ENCODE measurements at regions not wholly inside any gene's neighbourhood (a gene's known extent, or its start where the extent isn't known, plus 50 kb on each side); places are given as distances from the start of the nearest gene placed in this dataset.
"Not testable (repeated sequence)": the region's sequence is repeated elsewhere in the genome, so short reads cannot be mapped to it uniquely, and the experiment has no call there.

DNA sequence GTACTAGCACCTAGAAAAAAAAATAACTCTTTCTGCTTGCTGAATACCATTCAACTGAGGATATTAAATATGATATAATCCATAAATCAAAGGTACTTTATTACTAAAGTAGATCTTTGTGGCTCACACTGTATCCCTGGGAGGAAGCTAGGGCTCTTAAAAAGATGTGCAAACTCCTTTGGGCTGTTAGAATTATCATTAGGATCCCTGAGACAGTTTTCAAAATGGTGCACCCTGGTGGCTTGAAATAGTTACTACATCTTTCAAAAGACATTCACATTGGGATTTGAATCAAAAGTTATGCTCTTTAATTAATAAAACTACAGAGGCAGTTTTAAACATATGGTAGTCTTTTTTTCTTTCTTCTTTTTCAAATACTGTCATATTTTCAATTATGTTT is 228.5 kb upstream of the G2E3 start:
- no peak for DNase-seq

DNA sequence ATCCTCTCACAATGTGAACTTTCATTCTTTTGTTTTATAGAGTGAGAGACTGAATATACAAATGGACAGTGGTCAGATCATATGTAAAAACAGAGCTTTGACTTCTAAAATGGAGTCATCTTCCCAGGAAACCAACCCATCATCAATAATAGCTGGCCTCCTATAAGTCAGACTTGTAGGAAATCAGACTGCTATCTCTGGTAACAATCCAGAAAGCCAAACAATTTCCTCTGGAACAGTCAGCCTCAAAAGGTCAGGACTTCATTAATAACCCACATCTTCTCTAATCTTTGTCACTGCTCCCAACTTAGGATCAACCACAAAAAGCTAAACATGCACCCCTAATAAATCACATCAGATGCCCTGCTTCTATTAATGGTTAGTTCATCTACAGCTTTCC is 227.9 kb upstream of the G2E3 start:
- no peak for DNase-seq

DNA sequence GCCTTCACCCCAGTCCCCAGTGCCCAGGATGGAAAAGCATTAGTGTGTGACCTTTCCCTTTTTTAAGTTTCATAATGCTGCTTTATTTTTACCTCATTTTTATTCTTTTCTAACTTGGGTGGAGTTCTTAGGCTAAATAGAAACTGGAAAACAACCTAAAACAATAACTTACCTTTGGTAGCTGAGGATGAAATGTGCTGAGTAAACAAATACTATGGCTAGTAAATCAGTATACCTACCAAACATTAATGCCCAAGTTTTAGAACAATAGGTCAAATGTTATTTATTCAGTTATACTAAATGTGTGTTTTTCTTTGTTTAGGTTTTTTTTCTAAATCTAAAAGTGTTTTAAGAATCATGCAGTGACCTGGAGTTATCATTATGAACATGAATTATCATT is 226.6 kb upstream of the G2E3 start:
- no peak for DNase-seq

DNA sequence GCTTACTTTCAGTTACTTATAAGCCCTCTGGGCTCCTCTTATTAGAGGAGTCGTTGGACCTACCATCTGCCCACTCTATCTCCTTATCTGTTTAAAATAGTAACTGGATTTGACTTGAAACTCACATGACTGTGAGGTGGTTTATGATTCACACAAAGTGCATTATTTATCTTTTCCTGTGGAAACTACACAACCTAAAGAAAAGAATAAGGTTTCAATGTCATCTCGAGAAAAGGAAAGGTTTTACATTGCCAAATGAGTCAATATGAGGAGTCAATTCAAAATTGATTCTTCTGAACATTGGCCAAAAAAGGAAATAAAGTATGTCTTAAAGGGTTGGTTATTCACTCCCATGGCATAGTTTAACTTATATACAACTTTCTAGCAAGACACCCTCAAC is 225.0 kb upstream of the G2E3 start:
- no peak for DNase-seq

DNA sequence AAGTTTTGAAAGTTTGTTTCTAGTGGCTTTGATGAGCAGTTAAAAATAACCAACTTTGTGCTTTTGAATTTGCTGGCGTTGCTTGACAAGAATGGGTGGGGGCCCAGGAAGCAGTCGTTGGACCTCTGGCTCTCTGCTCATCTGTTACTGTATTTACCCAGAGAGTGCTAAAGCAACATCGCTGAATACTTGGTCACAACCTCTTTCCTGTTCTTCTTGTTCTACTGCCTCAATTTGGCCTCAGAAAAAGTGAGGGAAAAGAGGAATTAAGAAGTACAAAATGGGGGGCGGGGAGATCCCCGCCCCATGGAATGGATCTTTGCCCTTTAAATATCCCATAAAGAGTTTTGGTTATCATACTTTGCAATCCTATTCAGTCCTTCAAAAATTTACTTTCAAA is 221.5 kb upstream of the G2E3 start:
- DNase-seq: no peak

DNA sequence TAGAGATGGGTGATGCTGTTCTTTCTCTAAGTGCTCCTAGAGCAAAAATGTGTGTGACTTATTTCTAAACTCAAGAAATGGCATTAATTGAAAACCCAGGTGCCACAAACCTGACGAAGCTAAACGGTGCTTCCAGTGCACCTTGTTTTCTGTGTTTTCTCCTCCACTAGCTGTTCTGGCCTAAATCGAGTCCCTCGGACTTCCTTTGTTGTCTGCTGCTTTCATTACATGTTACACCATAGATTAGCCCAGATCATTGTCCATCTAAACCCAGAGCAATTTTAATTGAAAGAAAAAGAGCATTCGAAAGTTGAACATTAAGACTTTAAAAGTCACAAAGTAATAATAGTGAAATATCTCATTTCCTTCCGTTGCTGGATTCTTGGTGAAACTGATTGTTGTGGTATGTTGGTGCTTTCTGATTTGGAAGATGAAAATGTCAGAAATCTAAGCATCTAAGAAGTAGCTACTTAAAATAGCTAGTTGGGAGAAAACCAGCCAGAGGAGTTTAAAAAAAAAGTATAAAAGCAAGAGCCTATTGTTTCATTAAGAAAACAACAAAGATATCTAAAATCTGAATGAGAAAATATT is 219.6 kb upstream of the G2E3 start:
- DNase-seq: no peak

DNA sequence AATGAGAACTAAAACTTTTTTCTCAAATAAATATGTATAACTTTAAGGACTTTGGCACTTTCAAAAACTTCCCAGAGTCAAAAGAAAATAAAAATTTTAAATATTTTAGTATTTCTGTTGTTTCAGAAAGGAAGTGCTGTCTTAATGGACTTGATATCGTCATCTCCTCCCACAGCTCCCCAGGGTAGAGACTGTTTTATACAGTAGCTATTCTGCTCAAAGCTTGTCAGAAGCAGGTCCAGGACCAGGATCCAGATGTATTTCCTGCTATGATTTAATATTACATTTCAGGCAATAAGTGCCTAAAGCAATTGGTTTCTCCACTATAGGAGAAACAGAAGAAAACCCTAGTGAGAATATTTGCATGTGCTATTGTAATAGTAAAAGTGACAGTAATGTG is 218.5 kb upstream of the G2E3 start:
- DNase-seq: no peak

DNA sequence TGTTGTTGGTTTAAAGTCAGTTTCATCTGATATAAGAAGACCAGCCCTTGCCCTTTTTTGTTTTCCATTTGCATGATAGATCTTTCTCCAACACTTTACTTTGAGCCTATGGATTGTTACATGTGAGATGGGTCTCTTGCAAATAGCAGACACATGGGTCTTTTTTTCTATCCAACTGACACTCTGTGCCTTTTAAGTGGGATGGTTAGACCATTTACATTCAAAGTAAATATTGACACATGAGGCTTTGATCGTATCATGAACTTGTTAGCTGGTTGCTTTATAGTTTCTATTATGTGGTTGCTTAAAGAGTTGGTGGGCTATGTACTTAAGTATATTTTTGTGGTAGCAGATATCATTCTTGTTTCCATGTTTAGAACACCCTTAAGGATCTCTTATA is 213.4 kb upstream of the G2E3 start:
- DNase-seq: no peak

DNA sequence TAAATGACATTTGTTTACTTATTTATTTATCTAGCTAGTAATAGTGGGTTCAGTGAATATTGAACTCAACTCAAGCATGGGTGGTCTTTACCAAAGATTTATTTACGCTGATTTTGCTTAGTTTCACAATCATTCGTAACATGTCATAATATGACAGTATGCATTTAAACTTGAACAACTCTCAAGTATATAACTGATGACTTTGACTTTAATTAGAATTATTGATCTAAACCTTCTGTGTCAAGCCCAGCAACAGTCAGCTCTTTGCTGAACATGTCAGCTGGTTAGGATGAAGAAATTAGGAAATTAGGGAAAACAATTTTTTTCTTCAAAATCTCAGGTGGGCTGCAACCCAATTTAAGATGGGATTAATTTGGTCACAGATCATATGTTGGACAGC is 210.5 kb upstream of the G2E3 start:
- no peak for DNase-seq

DNA sequence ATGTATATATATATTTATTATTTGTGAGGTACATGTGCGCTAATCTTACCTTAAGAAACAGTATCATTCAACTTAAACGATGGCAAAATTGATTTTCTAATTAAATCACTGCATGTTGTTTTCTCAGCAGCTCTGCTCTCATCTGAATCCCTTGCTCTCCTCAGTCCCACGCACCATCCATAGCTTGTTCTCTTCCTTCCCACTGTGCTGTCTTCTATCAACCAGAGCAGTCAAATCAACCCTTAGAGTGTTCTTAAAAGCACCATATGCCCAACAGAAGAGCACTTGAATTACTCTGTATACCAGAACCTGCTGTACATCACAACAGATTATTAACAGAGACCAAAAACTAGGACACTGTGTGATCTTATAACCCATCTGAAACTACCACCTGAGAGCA is 209.4 kb upstream of the G2E3 start:
- DNase-seq: no peak

DNA sequence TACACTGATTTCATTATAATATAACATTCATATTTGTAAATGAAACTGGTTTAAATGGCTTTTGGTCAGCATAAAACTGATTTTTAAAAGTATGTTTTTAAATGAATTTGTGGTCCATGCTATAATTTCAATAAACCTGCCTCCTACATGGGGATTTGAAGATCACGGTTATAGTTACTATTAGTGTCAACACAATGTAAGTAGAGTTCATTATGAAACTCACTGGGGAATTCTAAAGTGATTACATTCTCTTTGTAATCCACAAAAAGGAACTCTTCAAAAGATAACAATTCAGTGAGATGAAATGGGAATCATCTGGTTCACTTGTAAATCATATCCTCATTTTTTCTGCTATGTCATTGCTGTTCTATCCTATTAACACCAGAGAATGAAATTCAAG is 204.5 kb upstream of the G2E3 start:
- DNase-seq: no peak

DNA sequence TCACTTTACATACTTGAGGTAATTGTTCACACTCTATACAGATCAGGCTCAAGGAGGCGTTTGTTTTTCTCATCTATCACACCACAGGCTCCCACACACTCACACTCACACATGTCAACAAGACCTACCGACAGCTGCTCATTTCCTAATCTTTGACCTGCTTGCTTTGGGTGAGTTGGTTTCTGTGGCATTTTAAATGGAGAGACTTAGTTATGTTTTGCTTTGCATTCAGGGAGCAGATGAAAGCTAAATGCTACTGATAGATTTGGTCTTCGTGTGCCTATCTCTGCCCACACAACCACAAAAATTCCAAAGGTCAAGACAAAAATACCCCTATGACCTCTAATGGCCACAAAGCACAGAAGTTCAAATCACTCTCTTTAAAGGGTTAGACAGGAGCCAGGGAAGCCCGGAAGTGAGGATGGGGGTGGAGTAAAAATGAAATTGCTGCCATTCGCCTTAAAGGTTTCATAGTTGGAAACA is 203.5 kb upstream of the G2E3 start:
- no peak for DNase-seq

DNA sequence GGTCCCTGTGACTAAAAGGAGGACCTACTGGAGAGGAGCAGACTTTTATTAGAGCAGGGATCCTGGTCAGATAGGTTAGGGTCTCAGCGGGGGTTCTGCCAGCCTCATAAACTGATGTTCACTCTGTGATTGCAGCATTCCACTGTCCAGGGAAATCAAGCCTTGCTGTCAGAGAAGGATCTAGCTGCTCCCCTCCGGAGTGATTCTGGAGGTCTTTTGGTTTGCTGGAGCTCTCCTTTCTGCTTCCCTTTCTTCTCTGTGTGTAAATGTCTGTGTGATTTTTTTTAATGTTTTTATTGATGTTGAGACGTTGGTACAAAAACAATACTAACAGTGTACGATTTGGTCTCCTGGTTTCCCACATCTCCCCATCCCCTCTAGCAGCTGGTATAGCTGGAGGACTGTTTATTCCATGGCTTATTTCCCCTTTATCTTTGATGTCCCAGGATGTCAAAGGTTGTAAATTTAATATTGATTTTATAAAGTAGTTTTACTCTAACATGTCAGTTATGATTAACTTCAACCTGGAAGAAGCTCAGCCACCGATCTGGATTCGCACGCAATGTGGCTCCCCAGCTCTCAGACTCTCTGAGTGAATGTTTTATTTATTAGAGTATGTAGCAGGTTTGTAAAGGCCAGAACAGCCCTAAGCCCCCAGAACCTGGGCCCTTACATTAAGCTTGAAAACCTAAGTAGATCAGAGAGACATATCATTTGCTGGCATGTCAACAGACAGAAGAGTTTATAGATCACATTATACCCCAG is 202.3 kb upstream of the G2E3 start:
- no peak for DNase-seq

DNA sequence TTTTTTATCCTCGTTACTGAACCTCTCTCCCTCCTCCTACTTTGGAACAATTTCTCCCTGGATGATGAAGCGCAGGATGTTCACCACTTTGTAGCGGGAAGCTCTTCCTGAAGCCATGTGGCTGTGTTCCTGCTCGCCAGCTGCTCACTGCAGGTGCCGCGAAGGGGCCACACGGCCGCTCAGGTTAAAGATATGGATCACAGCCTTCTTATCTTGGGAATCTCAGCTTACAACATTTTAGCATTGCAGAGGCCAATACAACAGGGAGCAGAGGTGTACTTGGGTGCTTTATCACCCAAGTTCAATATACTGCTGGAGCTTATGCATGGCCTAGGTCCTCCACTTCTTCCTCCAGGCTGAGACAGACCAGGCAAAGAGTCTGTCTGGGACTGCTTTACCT is 201.2 kb upstream of the G2E3 start:
- no peak for DNase-seq

DNA sequence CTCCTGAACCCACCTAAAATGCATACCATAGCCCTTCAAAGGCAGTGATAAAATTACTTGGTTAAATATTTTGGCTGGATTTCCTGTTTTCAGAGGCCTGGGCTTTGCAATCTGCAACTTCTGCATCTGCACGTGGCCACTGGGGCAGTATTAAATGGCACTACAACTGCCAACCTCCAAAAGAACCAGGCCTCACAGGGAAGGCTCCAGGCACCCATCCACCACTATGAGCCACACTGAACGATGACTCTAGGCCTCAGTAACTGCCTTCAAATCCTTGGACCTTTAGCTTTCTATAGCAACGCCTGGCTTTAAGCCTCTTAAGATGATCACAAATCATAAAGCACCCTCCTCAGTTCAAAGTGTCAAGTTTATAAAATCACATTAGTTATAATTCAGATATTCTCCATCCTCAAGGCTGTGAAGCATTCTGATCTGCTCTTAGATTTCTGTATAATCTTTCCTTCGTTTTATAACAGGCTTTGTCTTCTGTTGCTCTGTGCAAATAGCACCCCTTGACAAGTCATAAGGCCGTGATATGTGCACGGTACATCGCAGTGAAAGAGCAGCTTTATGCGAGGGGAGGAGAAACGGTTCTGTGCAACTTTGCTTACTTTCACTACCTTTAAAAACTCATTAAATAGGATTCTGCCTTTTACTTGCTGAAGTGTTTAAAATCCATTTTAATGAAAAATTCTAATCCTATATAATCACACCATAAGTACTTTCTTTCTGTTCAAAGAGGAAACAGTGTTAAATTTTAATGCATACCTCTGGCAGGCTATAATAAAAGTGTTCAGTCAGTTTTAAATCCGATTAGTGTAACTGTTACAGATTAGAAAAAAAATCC is 196.4 kb upstream of the G2E3 start:
- DNase-seq: no peak

DNA sequence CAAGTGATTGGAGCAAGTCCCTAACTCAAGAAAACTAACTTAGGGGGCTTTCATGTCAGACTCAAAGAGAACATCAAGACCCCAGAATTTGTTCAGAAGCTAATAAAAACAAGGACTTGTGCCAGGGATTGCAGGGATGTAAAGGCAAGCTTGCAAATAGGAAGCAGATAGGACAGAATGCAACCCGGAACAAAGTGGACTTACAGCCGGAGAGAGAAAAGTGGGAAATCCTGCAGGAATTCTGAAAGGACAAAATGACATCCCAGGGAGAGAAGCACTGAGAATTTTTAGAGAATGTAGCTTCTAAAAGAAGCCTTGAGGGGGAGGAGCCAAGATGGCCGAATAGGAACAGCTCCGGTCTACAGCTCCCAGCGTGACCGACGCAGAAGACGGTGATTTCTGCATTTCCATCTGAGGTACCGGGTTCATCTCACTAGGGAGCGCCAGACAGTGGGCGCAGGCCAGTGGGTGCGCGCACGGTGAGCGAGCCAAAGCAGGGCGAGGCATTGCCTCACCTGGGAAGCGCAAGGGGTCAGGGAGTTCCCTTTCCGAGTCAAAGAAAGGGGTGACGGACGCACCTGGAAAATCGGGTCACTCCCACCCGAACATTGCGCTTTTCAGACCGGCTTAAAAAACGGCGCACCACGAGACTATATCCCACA is 195.6 kb upstream of the G2E3 start:
- not testable (repeated sequence) for DNase-seq

DNA sequence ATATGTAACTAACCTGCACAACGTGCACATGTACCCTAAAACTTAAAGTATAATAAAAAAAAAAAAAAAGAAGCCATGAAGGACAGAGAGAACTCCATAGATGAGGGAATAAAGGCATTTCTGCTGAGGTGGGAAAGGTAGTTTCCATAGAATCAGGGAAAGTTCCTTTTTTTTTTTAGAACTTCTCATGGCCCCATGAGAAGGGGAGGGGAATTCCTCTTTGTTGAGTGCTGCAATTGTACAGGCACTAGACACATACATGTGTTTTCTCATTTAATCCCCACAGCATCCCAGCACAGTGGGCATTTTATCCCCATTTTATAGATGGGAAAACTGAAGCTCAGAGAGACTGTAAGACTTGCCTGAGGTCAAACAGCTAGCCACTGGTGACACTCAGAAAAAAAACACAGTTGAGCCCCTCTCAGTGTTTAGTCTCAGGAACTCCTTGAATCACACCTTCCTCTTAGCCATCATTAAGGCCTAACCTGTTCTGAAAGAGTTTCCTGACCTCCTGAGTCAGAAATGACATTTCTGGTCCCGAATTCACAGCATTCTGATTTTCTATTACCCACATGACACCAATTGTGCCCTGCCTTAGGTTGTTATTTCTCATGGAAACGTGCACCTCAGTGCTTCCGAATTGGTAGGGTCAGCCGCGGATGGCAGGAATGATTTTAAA is 189.3 kb upstream of the G2E3 start:
- DNase-seq: no peak

DNA sequence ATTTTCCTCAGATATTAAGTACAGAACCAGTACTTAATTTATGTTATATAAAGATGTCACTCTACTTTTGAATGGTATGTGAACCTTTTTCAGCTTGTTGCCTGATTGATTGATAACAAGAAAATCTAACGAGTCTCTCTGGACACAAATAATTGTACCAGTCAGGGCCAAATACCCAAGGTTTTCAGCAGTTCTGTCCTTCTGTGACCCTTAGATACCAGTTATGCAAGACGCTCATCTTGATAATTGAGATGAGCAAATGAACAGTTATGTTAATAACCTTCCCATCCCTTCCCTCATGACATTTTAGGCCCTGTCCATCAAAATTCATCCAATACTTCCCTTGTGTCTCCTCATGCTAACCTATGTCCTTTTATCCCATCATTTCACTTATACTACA is 185.9 kb upstream of the G2E3 start:
- no peak for DNase-seq

DNA sequence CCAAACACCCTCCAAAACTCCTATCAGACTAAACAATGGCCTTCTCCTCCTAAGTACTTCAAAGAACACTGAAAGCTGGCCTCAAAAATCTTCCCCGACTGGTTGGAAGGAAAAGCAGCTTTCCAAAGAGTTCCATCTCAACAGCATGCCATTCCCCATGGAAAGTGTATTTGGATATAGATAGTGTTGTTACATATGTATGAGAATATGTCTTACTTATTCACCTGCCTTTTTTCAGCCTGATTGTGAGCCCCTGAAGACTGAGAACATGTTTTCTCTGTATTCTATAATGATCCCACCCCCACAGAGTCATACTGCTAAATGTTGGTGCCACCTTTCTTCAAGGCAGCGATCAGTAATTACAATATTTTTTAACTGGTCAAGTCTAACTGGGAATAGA is 185.4 kb upstream of the G2E3 start:
- no peak for DNase-seq

DNA sequence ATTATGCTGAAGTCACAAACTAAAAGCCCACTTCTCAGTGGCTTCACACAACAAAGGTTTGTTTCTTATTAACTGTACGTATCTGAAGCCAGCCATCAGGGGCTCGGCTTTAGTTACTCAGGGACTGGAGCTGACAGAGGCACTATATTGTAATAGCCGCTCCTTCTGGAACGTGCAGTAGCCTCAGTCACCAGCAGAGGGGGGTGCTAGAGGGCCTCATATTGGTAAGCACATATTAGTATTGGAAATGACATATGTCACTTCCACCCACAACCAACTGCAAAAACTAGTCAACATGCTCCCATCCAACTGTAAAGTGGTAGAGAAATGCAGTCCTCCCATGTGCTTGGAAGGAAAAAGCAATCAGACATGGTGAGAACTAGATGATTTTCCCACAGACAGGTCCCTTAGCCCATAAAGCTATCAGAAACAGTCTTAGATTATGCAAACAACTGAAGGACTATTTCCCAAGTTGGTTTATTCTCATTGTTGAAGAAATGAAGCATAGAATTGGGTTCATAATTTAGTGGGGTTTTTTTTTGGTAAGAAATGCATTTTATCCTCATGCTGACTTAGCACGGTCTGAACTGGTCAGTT is 183.6 kb upstream of the G2E3 start:
- peak; percentile 21 for DNase-seq

DNA sequence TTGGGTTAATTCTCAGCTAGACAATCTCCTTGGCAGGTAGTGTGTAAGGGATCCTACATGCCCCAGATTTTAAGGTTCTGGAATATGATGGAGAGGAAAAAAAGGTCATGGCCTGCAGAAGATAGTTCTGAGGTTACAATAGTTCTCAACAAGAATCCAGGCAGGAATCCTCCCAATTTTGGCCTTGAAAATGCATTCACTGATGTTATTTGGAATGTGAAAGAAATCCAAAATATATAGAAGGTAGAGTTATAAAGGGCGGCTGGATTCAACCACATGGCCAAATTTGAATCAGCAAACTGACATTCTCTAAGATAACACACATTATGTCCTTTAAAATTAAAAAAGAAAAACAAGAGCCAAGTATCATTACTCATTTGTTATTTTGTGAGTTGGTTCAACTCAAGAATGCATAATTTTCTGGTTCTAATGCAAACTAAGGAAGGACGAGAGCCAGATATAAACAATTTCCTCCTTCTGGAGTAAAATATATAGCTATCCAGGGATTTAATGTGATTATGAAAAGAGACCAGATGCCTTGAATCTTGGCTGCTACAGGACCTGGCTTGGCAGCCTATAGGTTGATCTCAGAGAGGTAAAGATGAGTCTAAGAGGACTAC is 177.0 kb upstream of the G2E3 start:
- DNase-seq: no peak

DNA sequence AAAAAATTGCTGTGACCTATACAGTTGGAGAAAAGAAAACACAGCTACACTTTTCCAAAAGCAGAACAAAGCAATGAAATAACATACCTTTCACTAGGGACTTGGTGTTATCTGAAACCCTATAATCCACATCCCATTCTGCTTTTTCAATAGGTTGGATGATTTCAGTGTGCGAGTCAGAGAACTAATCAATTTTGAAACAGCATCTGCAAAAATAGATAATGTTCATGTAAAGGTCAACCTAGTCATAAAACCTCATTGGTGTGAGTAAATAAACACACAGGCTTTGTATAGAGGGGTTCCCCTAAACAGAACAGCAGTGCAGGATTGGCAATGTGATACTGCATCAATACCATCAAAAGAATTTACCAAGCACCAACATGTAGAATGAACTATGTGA is 173.0 kb upstream of the G2E3 start:
- DNase-seq: no peak

All from midbrain (tissue), 1 donor.